ENCODE measurements at regions not wholly inside any gene's neighbourhood (a gene's known extent, or its start where the extent isn't known, plus 50 kb on each side); places are given as distances from the start of the nearest gene placed in this dataset.

GRCh38 chr15:77538793-77539497, 93.8 kb downstream of the LINGO1 start:
- no peak for TF ChIP-seq KDM1A (IDR thresholded peaks at IDR 0.05; ENCODE audit: low read depth)
- TF ChIP-seq FOSL2 (IDR thresholded peaks at IDR 0.05) = no peak
- no peak for TF ChIP-seq FOSL2 (CRISPR knock-in tag; IDR thresholded peaks at IDR 0.05)
- TF ChIP-seq MAZ (IDR thresholded peaks at IDR 0.05; ENCODE audit: borderline replicate concordance, low read depth, low read length) = no peak
- no peak for TF ChIP-seq ZNF302 (CRISPR knock-in tag; IDR thresholded peaks at IDR 0.05)
- no peak for TF ChIP-seq HOXA7 (CRISPR knock-in tag; IDR thresholded peaks at IDR 0.05)
- TF ChIP-seq ZFP36 (IDR thresholded peaks at IDR 0.05; ENCODE audit: borderline replicate concordance, partially characterized antibody) = no peak
- no peak for TF ChIP-seq POLR2A (IDR thresholded peaks at IDR 0.05; ENCODE audit: low read length)
- TF ChIP-seq BHLHE40 (IDR thresholded peaks at IDR 0.05; ENCODE audit: low read depth, low read length) = no peak
- TF ChIP-seq, protein P1, sequence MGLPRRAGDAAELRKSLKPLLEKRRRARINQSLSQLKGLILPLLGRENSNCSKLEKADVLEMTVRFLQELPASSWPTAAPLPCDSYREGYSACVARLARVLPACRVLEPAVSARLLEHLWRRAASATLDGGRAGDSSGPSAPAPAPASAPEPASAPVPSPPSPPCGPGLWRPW (IDR thresholded peaks at IDR 0.05) = no peak
- TF ChIP-seq TFCP2L1 (CRISPR knock-in tag; IDR thresholded peaks at IDR 0.05) = no peak
- TF ChIP-seq, protein P2, sequence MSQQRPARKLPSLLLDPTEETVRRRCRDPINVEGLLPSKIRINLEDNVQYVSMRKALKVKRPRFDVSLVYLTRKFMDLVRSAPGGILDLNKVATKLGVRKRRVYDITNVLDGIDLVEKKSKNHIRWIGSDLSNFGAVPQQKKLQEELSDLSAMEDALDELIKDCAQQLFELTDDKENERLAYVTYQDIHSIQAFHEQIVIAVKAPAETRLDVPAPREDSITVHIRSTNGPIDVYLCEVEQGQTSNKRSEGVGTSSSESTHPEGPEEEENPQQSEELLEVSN (IDR thresholded peaks at IDR 0.05; ENCODE audit: borderline replicate concordance, low read depth) = no peak
- TF ChIP-seq HEYL (CRISPR knock-in tag; IDR thresholded peaks at IDR 0.05) = no peak
- TF ChIP-seq EHF (CRISPR knock-in tag; IDR thresholded peaks at IDR 0.05) = no peak
- no peak for TF ChIP-seq MAFK (IDR thresholded peaks at IDR 0.05; ENCODE audit: partially characterized antibody)
- TF ChIP-seq NPAS2 (CRISPR knock-in tag; IDR thresholded peaks at IDR 0.05; ENCODE audit: borderline replicate concordance) = no peak
- no peak for TF ChIP-seq RFX5 (IDR thresholded peaks at IDR 0.05)
- TF ChIP-seq HDAC2 (IDR thresholded peaks at IDR 0.05) = no peak
- no peak for TF ChIP-seq ZSCAN20 (CRISPR knock-in tag; IDR thresholded peaks at IDR 0.05)
- Histone ChIP-seq H3K4me1 (peaks cover 8% of the 10 kb centered on the region; the same call in 2 of the 3 replicates), H3K27ac (no peak overlapping the region), H3K9me3 (no peaks in the 10 kb centered on the region), H3K4me2 (no peak overlapping the region), H3K4me3 (no peak overlapping the region)
- FAIRE-seq (no peak), ATAC-seq (no peak), DNase-seq (ENCODE audit: low read depth in 1 of 2, low spot score in 1 of 2) (no peak)
- WGBS (ENCODE audit: missing lambda C conversion rate) = 56% methylated on average over 5 of the region's 5 CpGs
- CTCF ChIA-PET = interaction anchor here (0.9 to 8.0 kb wide), 5 partner anchors 8 to 514 kb away, joined by 3 to 97 read pairs (median 5); no protein-coding TSS in a partner anchor
- POLR2A ChIA-PET = no interaction called here

GRCh38 chr15:77538027-77538451, 94.7 kb downstream of the LINGO1 start:
- no peak for ATAC-seq
- ChIA-PET POLR2A (no interaction called here), CTCF (no interaction called here)

More at GRCh38 chr15:77538027-77538451, 94.7 kb downstream of the LINGO1 start:
- Histone ChIP-seq H3K4me2 (no peak overlapping the region), H3K4me3 (no peak overlapping the region), H3K9me3 (no peaks in the 10 kb centered on the region), H3K4me1 (peaks cover 5% of the 10 kb centered on the region; the same call in 1 of the 3 replicates), H3K27ac (no peak overlapping the region)
- DNase-seq (ENCODE audit: low read depth in 1 of 2, low spot score in 1 of 2) (no peak), FAIRE-seq (no peak)
- TF ChIP-seq, protein P2 (IDR thresholded peaks at IDR 0.05; ENCODE audit: borderline replicate concordance, low read depth) = no peak
- TF ChIP-seq BHLHE40 (IDR thresholded peaks at IDR 0.05; ENCODE audit: low read depth, low read length) = no peak
- TF ChIP-seq, protein P3, sequence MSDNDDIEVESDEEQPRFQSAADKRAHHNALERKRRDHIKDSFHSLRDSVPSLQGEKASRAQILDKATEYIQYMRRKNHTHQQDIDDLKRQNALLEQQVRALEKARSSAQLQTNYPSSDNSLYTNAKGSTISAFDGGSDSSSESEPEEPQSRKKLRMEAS (IDR thresholded peaks at IDR 0.05) = no peak
- no peak for TF ChIP-seq ZSCAN20 (CRISPR knock-in tag; IDR thresholded peaks at IDR 0.05)
- TF ChIP-seq RFX5 (IDR thresholded peaks at IDR 0.05) = no peak
- no peak for TF ChIP-seq POLR2AphosphoS2 (conservative IDR thresholded peaks at IDR 0.05; ENCODE audit: low read length)
- no peak for TF ChIP-seq HDAC2 (IDR thresholded peaks at IDR 0.05)
- TF ChIP-seq ESRRA (IDR thresholded peaks at IDR 0.05; ENCODE audit: borderline replicate concordance, low read length) = no peak
- no peak for TF ChIP-seq CBX8 (IDR thresholded peaks at IDR 0.05)
- no peak for TF ChIP-seq ATOH8 (CRISPR knock-in tag; IDR thresholded peaks at IDR 0.05; ENCODE audit: low read depth)
- TF ChIP-seq RCOR1 (IDR thresholded peaks at IDR 0.05; ENCODE audit: low read depth, low read length) = no peak
- TF ChIP-seq CEBPB (IDR thresholded peaks at IDR 0.05) = no peak
- TF ChIP-seq RARB (CRISPR knock-in tag; IDR thresholded peaks at IDR 0.05) = no peak
- no peak for TF ChIP-seq JUN (IDR thresholded peaks at IDR 0.05)
- no peak for TF ChIP-seq HMGXB4 (CRISPR knock-in tag; IDR thresholded peaks at IDR 0.05; ENCODE audit: borderline replicate concordance)
- no peak for TF ChIP-seq CBX2 (IDR thresholded peaks at IDR 0.05; ENCODE audit: borderline replicate concordance, low read depth)
- WGBS (ENCODE audit: missing lambda C conversion rate) = 48% methylated on average over 7 of the region's 7 CpGs
